OCI-LY7 (cell line): ENCODE measurements at regions not wholly inside any gene's neighbourhood (a gene's known extent, or its start where the extent isn't known, plus 50 kb on each side); places are given as distances from the start of the nearest gene placed in this dataset.

Experiments
- EZH2phosphoT487 ChIP-seq: fragments of 200-600 bp; sonication (generic); IDR thresholded peaks from 2 replicates; pipeline ENCODE4 v1.6.1; 2018; ENCODE audit warnings: low read depth, borderline replicate concordance, mild to moderate bottlenecking, mixed run types, antibody characterized with exemption, low read length, moderate library complexity, mixed read lengths
- TF ChIP-seq, protein P1 (sequence below): fragments of 200-600 bp; sonication (generic); conservative IDR thresholded peaks from 2 replicates; pipeline ENCODE4 v1.5.1; 2014; ENCODE audit warnings: mild to moderate bottlenecking, antibody characterized with exemption, low read length, moderate library complexity, mixed read lengths

DNA sequence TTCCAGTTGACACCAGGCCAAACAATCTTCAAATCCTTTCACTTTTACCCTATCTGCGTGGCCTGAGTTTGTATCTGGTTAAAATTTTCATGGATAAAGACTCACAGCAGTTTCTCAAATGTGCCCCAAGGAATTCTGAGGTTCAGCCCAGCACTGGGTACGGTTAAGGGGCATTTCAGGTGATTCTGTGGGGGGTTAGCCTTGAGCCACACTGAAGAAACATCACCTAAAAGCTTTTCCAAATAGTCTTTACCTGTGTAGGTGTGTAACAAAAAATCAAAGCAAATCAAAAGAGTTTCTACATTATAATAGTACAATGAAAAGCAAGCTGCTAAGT, 83.8 kb upstream of the DNAJC1 start:
- TF ChIP-seq EZH2phosphoT487: no peak
- TF ChIP-seq, protein P1, sequence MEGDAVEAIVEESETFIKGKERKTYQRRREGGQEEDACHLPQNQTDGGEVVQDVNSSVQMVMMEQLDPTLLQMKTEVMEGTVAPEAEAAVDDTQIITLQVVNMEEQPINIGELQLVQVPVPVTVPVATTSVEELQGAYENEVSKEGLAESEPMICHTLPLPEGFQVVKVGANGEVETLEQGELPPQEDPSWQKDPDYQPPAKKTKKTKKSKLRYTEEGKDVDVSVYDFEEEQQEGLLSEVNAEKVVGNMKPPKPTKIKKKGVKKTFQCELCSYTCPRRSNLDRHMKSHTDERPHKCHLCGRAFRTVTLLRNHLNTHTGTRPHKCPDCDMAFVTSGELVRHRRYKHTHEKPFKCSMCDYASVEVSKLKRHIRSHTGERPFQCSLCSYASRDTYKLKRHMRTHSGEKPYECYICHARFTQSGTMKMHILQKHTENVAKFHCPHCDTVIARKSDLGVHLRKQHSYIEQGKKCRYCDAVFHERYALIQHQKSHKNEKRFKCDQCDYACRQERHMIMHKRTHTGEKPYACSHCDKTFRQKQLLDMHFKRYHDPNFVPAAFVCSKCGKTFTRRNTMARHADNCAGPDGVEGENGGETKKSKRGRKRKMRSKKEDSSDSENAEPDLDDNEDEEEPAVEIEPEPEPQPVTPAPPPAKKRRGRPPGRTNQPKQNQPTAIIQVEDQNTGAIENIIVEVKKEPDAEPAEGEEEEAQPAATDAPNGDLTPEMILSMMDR: no peak
